AG04449 (cell line): ENCODE measurements at regions not wholly inside any gene's neighbourhood (a gene's known extent, or its start where the extent isn't known, plus 50 kb on each side); places are given as distances from the start of the nearest gene placed in this dataset.

Experiments used
- CTCF ChIA-PET: fragments of 350-600 bp; formaldehyde crosslinking; extraction: SDS; loops from one replicate; lab custom pipeline; 2021; ENCODE audit warnings: antibody characterized with exemption; lab: Yijun Ruan, JAX
- POLR2A ChIA-PET: fragments of 400-600, 350-600 bp; formaldehyde crosslinking; extraction: SDS; loops from one replicate; lab custom pipeline; 2020; ENCODE audit warnings: antibody characterized with exemption, inconsistent platforms; lab: Yijun Ruan, JAX
- DNase-seq: peaks from one replicate; pipeline ENCODE4 v3.0.0-alpha.2; 2010; ENCODE audit warnings: low read depth, low spot score
- H3K4me3 ChIP-seq: 2 replicates; pipeline ENCODE4 v1.5.1; 2011; ENCODE audit warnings: low read depth, mild to moderate bottlenecking, control low read depth, low read length
- TF ChIP-seq, protein P1 (sequence below): IDR thresholded peaks from one replicate; pipeline ENCODE4 v1.5.1; 2011; ENCODE audit warnings: mild to moderate bottlenecking, moderate library complexity, low read length, control low read depth, inconsistent platforms; ENCODE audit not compliant: insufficient read depth; ENCODE audit errors: missing control alignments

DNA sequence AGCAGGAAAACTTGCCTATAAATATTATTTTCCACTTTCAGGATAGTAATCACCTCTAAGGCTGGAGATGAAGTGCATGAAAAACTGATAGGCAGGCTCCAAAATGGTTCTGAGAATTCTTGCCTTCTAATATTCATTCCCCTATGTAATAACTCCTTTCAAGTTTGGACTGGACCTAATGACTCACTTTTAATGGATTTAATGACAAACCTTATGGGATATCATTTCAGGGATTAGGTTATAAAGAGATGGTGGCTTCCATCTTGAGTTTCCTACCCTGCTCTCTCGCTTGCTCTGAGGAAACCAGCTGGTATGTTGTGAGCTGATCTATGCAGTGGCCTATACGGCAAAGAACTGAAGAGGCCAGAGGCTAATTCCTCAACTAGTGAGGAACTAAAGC is 192.0 kb downstream of the BCHE start:
- DNase-seq = no peak
- H3K4me3 ChIP-seq = no peak overlapping the region
- TF ChIP-seq, protein P1, sequence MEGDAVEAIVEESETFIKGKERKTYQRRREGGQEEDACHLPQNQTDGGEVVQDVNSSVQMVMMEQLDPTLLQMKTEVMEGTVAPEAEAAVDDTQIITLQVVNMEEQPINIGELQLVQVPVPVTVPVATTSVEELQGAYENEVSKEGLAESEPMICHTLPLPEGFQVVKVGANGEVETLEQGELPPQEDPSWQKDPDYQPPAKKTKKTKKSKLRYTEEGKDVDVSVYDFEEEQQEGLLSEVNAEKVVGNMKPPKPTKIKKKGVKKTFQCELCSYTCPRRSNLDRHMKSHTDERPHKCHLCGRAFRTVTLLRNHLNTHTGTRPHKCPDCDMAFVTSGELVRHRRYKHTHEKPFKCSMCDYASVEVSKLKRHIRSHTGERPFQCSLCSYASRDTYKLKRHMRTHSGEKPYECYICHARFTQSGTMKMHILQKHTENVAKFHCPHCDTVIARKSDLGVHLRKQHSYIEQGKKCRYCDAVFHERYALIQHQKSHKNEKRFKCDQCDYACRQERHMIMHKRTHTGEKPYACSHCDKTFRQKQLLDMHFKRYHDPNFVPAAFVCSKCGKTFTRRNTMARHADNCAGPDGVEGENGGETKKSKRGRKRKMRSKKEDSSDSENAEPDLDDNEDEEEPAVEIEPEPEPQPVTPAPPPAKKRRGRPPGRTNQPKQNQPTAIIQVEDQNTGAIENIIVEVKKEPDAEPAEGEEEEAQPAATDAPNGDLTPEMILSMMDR = no peak
- ChIA-PET POLR2A (no interaction called here), CTCF (no interaction called here)

- no peak for DNase-seq
- TF ChIP-seq, protein P1 = no peak
- POLR2A ChIA-PET = no interaction called here
- CTCF ChIA-PET = no interaction called here
- H3K4me3 ChIP-seq = no peak overlapping the region
Observed at GRCh38 chr3:165644331-165644730, 192.9 kb downstream of the BCHE start.

DNA sequence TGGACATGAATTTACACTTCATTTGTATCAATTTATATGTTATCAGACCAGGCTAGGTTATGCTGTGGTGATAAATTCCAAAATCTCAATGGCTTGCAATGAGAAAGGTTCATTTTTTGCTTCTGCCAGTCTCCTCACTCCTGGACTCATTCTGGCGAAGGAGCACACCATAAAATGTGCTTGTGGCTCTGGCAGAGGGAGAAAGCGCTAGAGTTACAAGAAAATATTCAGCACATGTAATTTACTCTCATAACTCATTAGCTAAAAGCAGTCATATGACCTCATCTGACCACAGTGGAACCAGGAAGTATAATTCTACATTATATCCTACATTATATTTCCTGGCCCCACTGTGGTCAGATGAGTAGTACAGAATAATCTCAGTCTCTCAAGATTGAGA is 193.8 kb downstream of the BCHE start:
- H3K4me3 ChIP-seq = no peak overlapping the region
- POLR2A ChIA-PET = no interaction called here
- TF ChIP-seq, protein P1 = no peak
- CTCF ChIA-PET = no interaction called here
- DNase-seq = peak; percentile 31

DNA sequence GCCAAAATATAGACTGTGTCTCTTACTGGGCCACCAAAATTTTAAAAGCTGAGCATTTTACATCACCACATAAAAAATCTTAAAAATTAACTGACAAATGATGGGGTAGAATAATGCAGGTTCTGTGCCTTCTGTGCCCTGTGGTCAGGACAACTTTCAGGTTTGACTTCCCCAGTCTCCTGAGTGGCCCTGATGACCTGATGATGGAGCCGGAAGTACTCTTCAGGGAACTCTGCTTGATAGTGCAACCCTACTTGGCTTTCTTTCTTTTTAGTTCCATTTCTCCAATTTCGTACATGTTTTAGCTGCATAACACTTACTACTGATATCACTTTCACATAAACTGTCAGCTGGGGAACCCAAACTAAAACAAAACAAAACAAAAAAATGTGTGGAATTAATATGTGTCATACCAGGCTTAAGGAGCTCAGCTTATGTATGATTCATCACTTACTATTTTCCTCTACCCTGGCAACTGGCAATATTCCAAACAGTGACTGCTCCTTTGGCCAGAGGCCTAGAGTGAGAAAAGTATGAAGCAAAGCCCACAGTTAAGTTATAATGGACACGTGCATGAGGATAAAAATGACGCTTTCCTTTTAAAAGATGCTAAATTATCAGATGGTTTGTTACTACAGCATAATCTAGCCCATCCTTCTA is 194.3 kb downstream of the BCHE start:
- TF ChIP-seq, protein P1 = no peak
- CTCF ChIA-PET = interaction anchor here (2.0 kb wide), 1 partner anchor 18 kb away, joined by 4 read pairs; no protein-coding TSS in a partner anchor
- H3K4me3 ChIP-seq = peak overlapping the region; percentile 35
- POLR2A ChIA-PET = no interaction called here
- peak; percentile 92 for DNase-seq

DNA sequence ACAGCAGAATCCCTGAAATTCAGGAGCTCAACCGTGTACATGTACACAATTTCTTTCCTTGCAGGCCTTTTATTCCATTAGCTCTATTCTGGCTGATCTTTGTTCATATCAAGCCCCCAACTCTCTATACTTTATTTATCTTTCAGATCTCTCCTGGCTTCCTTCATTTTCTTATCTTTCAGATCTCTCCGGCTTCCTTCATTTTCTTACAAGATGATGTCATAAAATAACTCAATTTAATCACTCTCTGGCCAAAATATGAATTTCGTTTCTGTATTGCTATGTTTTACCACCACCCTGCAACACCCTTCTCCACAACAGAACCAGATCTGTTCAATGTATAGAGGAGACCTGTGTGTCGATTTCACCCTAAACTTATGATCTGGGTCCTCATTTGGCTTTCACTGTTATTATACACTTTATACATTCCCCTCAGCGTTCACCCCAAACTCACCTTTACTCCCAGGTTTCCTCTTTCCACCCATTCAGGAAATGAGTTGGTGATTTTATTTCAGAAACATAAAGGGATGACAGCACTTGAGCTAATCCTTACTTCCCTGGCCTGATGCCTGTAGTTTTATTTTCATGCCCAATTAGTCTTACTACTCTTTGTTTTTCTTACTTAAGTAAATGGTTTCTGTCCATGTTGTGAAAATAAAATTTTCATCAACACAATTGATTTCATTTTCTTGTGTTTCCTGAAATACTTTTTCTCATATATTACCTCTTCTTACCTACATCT is 195.5 kb downstream of the BCHE start:
- no peak for DNase-seq
- CTCF ChIA-PET = interaction anchor here (2.0 kb wide), 1 partner anchor 17 kb away, joined by 4 read pairs; no protein-coding TSS in a partner anchor
- POLR2A ChIA-PET = no interaction called here
- no peak overlapping the region for H3K4me3 ChIP-seq
- TF ChIP-seq, protein P1 = no peak

GRCh38 chr3:165640970-165641369 is 196.3 kb downstream of the BCHE start:
- CTCF ChIA-PET = interaction anchor here (0.9 to 2.0 kb wide), 2 partner anchors 16 to 434 kb away, joined by 3 to 4 read pairs; no protein-coding TSS in a partner anchor
- POLR2A ChIA-PET = no interaction called here
- H3K4me3 ChIP-seq = no peak overlapping the region
- TF ChIP-seq, protein P1 = no peak
- no peak for DNase-seq
